HG03460 (cell line): ENCODE measurements at regions not wholly inside any gene's neighbourhood (a gene's known extent, or its start where the extent isn't known, plus 50 kb on each side); places are given as distances from the start of the nearest gene placed in this dataset.

Experiments
- ATAC-seq: cut with Tn5 transposase; IDR thresholded peaks from one replicate; pipeline ENCODE4 v1.9.1; 2021; ENCODE audit not compliant: unreplicated experiment

DNA sequence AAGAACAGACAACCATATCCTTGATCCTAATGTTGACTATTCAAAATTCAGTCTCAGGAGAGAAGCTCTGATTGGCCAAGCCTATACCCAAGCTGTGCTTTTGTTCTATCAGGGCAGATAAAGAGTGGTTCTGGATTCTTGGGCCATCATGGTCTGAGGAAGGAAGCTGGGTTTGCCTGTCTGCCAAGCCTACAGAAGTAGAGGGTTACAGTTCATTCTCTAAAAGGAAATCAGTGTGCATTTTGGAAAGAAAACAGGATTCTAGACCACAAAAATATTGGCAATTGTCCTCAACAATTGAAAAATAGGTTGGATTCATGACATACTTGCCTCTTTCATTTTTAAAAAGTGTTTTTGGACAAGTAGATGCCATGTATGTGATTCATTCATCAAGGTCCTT, 145.4 kb upstream of the BMP2 start:
- no peak for ATAC-seq

DNA sequence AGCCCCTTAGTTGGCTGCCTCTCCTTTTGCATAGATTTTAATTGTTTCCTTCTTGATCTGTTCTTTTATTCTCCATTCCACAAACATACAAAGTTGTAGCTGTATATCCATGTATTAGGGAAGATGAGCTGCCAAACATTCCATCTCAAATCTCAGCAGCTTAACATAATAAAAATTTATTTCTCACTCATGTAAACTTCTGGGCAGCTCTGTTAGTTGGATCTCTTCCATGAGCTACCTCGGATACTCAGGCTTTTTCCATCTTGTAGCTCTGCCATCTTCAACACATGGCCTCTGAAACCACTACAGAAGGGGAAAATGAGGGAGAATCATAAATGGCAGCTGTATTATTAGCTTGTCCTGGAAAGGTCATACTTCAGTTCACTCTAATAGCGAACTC, 149.4 kb upstream of the BMP2 start:
- no peak for ATAC-seq

DNA sequence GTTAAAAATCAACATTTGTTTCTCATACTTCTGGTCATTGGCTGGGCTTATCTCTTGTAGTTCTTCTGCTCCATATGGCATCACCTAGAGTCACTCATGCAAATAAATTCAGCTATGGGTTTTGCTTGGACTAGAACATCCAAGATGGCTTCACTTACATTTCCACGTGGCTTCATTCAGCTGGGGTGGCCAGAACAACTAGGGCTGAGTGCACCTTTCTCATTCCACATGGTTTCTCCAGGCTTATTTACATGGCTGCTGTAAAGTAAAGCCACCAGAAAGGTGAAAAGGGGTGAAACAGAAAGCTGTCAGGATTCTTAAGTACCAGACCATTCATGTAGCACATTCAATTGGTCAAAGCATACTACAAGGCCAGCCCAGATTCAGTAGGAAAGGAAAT, 151.1 kb upstream of the BMP2 start:
- ATAC-seq, result no peak

DNA sequence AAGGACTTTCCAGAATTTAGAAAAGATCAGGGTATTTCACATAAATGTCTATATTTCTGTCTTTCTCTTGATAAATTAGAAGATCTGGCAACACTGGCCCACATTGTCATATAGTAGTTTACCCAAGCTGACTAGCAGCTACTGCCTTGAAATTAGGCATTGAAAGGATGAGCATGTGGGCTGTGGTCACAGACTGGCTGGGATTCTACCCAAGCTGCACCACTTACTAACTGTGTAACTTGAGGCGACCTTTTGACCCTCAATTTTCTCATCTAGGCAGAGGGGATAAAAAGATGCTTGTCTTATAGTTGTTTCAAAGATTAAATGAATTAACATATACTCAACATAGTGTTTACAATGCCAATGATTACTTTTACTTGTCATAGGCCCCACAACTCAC, 152.7 kb upstream of the BMP2 start:
- no peak for ATAC-seq

DNA sequence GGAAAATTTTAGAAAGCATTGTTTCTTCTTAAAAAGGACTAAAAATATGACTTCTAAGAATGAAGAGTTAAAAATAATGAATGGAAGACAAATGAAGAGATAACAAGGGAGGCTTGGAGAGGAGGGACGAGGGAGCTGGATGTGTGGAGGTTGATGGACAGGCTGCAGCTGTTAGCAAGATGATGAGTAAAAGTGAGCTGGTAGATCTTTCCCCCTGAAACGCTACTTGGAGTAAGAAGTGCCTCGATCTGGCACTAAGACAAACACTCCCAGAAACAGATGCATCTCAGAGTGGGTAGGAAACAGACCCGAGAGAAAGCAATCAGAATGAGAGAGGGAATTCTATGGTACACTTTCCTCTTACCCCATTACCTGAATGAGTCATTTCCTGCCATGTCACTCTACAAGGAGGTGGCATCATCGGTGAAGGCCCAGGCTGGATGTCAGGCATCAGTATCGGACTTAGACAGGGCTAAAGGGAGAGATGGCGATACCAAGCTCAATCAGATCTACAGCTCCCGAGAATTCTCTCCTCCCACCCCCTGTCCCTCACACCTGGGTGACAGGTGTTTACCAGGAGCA, 154.1 kb upstream of the BMP2 start:
- ATAC-seq, result peak; percentile 81

DNA sequence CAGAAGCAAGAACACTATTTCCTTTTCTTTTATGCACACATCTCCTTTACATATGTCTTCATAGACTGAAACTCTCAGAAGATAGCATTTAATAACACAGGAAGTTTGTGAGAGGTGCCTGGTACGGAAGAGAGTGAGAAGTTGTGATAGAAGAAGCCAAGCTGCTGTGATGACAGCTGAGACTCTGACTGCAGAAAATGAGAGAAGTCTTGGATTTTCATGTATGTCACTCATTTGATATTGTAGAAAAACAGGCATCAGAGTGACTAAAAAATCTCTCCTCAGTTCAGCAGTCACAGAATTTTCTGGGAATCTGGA, 154.9 kb upstream of the BMP2 start:
- ATAC-seq, result no peak

DNA sequence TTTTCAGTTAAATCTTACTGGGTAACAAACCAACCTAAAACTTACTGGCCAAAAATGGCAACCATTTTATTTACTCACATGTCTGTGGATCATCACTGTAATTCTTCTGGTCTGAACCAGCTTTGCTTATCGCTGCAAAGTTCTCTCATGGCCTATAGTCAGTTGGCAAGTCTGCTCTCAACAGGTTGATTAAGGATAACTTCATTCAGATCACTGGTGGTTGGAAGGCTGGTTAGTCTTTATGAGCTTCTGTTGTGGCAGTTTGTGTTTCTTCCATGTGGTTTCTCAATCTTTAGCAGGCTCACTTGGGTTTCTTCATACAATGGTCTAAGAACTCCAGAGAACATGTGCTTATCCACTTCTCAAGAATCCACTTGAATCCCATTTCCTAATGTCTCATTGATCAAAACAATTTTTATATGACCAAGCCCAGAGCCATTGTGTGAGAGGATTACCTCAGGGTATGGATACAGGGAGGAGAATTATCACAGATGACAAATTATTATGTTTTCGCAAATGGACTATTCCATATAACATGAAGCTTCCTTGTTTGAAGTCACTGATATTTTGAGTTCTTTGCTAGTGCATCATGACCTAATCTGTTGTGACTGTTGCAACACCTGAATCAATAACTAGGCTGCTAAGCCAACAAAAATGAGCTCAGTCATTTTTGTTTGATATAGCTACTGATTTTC, 155.4 kb upstream of the BMP2 start:
- no peak for ATAC-seq

DNA sequence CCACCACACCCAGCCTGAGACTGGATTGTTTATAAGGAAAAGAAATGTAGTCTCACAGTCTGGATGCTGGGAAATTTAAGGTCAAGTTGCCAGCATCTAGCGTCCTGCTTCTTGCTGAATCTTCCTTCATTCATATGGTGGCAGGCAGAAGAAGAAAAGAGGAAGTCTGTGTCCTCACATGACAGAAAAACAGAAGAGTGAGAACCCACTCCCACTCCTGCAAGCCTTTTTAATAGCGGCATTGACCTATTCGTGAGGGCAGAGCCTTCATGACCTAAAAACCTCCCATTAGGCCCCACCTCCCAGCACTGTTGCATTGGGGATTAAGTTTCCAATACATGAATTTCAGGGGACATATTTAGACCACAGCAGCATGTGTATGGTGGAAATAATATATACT, 160.8 kb upstream of the BMP2 start:
- ATAC-seq, result no peak

DNA sequence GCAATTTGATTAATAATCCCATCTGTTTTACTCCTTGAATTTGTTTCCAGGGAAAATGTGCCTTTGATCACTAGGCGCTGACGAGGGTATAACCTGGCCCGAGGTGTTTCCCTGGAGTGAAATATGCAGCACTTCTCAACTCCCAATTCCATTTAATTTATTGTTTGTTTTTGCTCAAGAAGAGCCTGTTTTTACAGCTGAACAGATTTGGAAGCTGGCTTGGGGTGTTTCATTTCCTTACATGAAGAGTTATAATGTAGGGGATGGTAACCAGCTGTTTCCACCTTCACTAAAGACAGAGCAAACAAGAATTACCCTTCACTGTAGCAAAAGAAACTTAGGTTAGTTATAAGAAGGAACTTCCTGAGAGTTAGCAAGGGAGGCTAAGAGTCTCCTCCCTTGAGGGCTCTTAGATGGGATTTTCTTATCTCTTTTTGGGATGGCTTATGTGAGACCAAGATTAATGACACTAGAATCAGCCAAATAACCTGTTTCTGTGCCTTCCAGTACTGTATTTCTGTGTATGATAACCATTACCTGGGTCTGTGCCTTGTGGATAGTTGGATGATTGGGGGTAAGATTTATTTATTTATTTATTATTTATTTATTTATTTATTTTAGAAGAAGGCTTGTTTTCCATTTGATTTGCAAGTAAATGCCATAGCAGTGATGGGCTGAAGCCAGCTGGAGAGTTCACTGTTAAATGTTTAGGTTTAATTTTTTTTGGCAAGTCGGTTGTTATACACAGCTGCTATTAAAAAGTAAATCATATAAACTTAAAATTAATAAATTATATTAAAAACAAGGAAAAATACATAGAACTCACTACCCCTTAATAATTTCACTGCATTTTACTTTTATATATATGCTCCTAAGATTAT, 162.2 kb upstream of the BMP2 start:
- no peak for ATAC-seq

DNA sequence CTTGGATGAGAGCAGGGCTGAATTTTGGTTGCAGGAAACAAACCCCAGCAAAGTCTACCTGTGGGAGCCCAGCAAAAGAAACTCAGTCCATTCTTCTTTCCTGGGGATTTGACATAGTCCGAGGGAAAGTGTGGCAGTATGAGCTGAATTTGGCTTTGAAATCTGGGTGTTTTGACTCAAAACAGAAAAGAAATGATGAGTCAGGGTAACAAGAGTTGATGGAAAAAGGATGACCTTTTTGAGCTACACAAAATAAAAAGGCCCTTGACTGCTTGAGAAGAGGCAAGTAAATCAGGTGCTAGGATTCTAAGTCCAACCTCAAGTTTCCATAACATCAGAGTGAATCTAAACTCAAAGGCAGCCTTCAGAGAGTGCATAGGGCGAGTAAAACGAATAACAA, 163.3 kb upstream of the BMP2 start:
- ATAC-seq, result no peak

DNA sequence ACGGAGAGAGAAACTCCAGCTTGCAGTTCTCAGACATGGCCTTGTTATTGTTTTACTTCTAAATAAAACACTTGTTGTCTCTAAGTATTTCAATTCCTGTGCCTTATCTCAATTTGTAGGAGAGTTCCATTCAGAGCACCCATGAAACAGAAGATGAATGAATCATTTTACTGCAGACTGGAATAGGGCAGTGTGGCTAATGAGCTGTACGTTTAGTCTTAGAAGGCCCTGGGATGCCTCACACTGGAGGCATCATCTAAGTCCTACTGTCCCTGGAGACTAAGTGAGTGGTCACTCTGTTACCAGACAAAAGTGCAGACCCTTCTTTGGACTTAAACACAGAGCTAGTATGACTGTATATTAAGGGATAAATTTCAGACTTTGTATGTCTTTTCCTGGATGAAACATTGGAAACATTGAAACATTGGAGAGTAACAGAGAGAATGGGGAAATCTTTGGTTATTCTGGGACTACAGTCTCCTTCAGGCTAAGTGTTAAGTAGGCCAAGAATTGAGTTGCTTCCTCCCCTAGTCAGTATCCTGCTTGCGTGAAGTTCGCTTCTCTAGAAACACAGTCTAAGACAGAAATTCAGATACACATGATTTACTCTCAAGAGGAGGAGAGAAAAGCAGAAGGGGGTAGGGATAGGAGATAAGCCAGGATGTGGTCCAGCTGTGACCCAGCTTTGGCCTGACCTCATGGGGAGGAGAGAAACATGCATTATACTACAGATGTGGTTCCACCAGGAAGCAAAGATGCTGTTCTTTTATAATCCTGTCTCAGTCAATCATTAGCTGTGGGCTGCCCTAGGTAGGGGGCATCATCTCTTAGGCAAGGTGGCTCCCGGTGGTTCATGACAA, 167.4 kb upstream of the BMP2 start:
- no peak for ATAC-seq

DNA sequence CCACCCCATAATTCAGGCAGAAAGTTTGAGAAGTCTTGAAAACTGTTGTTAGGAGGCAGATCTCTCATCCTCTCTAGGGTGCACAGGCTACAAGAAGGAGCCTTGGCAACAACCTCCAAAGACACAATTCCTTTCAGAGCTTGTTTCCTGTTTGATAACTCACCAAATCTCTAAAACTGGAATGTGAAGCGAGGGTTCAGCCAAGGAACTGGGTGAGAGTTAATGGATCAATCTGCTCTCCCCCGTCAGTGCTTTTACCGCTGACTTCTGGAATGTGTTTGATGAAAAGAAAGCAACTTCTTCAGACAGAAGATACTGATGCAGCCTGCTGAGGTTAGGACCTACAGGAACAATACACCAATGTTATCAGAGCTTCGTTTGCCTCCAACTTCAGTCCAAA, 171.8 kb upstream of the BMP2 start:
- no peak for ATAC-seq

DNA sequence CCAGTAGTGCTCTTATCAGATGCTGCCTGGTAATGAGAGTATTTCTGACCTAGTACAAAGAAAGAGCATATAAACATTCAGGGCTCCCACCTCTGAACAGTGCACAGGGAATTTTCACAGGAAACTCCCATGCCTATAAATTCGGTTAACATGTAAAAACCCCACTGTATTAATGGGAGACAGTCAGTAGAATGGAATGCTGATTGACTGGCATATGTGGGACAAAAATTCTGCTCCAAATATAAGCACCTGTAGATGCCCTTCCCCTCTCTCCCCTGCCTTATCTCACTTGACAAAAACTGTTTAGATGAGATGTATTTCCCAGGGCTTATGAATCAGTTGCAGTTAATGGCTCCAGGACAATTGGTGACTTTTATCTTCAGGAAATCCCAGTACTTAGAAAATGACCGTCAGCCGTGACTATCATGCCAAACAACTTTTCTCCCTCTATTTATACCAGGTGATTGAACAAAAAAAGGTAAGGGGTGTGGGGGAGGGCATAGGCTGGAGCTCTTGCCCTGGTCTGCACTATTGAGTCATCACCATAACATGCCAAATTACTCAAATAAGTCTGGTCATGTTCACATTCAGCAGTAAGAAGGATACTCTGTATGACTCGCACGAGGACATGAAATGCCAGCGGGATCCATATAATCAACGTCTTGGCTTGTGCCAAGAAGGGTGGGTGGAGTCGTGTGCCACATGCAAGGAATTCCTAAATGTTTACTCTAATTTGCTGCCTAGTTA, 176.4 kb upstream of the BMP2 start:
- ATAC-seq, result no peak

DNA sequence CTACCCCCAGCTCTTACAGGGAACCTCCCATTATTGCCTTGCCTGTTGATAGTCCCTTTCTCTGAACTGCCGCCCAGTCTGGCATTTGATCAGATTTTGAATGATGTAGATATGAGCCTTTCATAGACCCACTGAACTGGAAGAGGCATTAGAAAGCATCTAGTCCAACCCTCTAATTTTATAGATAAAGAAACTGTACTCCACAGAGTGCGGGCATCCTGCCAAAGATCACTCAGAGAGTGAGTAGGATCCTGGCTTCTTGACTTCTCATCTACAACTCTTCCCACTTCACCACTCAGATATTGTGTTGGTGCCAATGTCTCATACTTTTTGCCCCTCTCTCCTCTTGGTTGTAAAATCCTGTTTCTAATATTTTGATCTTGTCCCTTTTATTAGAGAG, 179.2 kb upstream of the BMP2 start:
- ATAC-seq, result no peak

DNA sequence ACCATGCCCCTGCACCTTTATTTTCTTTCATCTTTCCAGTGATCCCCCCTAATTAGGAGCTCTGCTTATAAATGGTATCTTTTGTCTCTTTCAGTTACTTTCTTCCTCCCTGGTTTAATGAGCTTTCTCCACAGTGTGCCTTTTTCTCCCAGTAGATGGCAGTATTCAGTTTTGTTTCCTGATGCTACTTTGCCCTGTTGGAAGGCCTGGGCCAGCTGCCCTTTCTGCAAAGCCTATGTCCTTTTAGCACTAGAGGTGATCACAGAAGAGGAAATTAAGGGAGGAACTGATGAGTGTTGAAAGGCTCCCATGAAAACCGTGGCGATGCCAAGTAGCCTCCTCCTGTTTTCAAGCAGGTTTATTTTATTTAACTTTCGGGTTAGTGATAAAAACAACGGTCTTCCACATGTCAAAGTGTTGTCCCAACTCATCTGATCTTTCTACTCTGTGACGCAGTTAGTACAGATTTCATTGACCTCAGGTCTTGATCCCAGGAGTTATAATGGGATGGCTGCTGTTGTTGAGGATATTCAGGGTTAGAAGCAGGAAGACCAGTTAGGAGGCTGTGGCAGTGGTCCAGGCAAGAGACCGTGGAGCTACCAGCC, 184.2 kb upstream of the BMP2 start:
- ATAC-seq, result peak; percentile 93

DNA sequence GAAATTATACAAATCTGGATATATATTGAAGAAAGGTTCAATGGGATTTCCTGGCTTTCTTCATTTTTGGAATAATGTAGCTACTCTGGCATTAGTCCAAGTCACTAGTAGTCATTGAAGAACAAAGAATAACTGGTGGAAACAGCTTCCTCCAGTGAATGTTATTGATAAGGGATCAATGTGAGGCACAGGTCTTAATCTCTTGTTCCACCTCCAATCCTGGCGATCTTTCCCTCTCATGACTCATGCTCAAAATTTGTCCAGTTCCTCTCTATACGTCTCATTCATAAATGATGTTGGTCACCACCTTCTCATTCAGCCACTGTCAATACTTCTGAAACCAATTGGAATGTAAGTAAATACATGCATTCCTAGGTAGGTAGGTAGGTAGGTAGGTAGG, 185.0 kb upstream of the BMP2 start:
- ATAC-seq, result no peak

DNA sequence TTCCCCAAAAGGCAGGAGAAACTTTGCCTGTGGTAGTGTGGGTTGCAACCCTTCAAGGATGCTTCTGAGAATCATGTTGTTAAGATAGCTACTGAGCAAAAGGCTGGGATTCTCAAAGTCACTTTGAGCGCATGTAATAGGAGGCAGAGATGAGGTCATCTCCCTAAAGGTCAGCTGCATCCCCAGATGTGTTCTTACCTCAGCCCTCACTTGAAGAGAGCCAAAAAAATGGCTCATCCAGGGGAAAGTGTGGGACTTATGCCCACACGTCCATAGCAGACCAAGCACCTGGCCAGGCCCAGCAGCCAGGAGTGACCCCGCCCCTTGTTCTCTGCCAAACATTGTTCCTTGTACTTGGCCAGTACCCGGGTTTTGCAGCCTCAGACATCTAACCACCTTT, 187.0 kb upstream of the BMP2 start:
- no peak for ATAC-seq

DNA sequence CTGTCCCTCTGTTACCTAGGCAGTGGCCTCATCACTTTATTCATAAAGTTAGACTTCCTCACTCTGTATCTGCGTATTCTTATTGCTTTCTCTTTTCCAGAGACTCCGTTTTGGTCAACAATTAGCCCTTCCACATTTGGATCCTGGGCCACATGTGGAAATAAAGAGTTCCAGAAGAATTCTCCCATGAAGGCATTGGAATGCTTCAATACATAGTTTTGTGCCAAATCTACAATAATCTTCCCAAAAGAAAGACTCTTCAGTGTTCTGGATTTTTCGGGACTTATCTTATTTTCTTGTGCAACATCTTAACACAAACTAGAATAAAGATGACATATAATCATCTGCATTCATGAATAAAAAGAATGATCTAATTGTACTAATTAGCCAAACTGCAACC, 187.7 kb upstream of the BMP2 start:
- no peak for ATAC-seq

DNA sequence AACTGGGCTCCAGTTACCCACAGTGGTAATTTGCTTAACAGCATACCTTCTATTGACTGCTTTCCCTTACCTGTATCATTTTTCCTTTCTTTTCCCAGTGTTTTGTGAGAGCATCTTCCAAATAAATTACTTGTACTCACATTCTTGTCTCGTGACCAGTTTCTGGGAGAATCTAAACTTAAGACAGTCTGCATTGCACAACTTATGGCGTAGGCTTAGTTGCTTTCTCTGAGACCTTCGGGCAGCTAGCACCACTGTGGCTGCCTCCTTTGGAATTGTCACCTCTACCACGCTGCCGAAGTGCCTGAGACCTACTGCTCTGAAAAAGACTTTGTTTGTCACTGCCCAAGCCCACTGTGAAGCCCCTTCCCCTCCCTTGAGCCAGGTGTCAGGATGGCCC, 188.1 kb upstream of the BMP2 start:
- no peak for ATAC-seq

DNA sequence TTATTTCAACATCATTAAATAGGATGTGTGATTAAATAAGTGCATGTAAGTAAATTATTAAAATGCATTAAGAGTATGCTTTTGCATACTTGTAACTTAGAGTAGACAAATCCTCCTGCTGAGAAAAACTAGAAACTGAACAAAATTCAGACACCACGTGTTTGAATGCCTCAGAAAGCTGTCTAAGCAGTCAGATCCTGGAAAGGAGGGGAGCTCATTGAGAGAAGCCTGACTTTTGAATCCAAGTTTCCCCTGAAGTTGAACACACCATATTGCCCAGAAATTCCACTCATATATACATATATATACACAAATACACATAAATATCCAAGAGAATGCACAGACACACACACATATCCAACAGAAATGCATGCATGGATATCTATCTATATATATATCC, 190.0 kb upstream of the BMP2 start:
- ATAC-seq, result no peak
